ENCODE measurements at regions not wholly inside any gene's neighbourhood (a gene's known extent, or its start where the extent isn't known, plus 50 kb on each side); places are given as distances from the start of the nearest gene placed in this dataset.

GRCh38 chr6:45830441-45831139 lies 185.1 kb downstream of the CLIC5 start:
- peak; percentile 16 for DNase-seq

GRCh38 chr6:45829873-45830272 lies 185.8 kb downstream of the CLIC5 start:
- DNase-seq: no peak

- DNase-seq: no peak
Measured at GRCh38 chr6:45827952-45828530, 187.6 kb downstream of the CLIC5 start.

- DNase-seq: no peak
Measured at GRCh38 chr6:45822873-45823272, 192.8 kb downstream of the CLIC5 start.

- peak; percentile 1 for DNase-seq
Measured at GRCh38 chr6:45822246-45822812, 193.3 kb downstream of the CLIC5 start.

- DNase-seq: no peak
Measured at GRCh38 chr6:45818655-45819054, 197.0 kb downstream of the CLIC5 start.

GRCh38 chr6:45816674-45817297 lies 198.9 kb downstream of the CLIC5 start:
- no peak for DNase-seq

- no peak for DNase-seq
Measured at GRCh38 chr6:45815466-45816125, 200.1 kb downstream of the CLIC5 start.

GRCh38 chr6:45814772-45815171 lies 200.9 kb downstream of the CLIC5 start:
- no peak for DNase-seq

- DNase-seq: no peak
Measured at GRCh38 chr6:45813943-45814342, 201.7 kb downstream of the CLIC5 start.

- DNase-seq: no peak
Measured at GRCh38 chr6:45812922-45813321, 202.7 kb downstream of the CLIC5 start.

GRCh38 chr6:45808917-45809316 lies 206.7 kb downstream of the CLIC5 start:
- no peak for DNase-seq

GRCh38 chr6:45808042-45808645 lies 207.5 kb downstream of the CLIC5 start:
- no peak for DNase-seq

GRCh38 chr6:45807311-45808041 lies 208.2 kb downstream of the CLIC5 start:
- DNase-seq: no peak

GRCh38 chr6:45806172-45806571 lies 209.5 kb downstream of the CLIC5 start:
- no peak for DNase-seq

- no peak for DNase-seq
Measured at GRCh38 chr6:45803071-45803470, 212.6 kb downstream of the CLIC5 start.

- peak; percentile 60 for DNase-seq
Measured at GRCh38 chr6:45801471-45802289, 214.0 kb downstream of the CLIC5 start.

GRCh38 chr6:45800911-45801310 lies 214.7 kb downstream of the CLIC5 start:
- no peak for DNase-seq

- DNase-seq: no peak
Measured at GRCh38 chr6:45795678-45796077, 220.0 kb downstream of the CLIC5 start.

GRCh38 chr6:45794465-45794864 lies 221.2 kb downstream of the CLIC5 start:
- no peak for DNase-seq
